ENCODE measurements at regions not wholly inside any gene's neighbourhood (a gene's known extent, or its start where the extent isn't known, plus 50 kb on each side); places are given as distances from the start of the nearest gene placed in this dataset.

DNA sequence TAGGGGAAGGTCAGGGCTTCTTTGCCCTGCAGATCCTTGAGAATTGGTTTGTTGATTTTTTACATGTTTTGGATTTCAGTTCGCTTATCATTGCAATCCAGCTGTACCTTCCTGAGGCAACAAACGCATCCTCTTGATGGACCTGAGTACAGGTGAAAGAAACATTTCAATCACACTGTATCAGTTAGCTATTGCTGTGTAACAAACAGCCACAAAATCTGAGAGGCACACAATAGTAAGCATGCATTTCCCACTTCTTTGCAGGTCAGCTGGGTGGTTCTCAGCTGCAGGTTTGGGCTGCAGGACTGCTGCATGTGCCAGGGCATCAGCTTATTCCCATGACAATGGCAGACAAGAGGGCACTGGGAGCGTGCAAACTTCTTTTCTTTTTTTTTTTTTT lies 586.4 kb downstream of the MATN1 start:
- H3K27me3 Mint-ChIP-seq (ENCODE audit: insufficient read depth) = peaks cover 5% of the 10 kb centered on the region

DNA sequence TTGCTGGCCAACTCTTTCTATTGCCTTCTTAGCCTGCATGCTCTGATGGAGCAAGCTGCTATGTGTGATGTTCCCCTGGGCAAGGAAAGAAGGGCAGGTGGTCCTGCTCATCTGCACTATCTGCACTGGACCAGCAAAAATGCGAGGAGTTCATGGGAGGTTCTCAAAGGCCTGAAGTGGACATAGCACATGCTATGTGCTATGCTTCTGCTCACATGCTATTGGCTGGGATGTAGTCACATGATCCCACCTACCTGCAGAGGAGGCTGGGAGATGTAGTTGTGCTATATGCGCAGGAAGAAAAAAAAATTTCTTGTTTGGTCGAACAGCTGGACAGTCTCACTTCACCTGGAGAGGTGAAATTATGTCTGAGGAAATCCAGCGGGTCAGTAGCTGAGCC lies 587.7 kb downstream of the MATN1 start:
- H3K36me3 ChIP-seq (ENCODE audit: control insufficient read depth, insufficient read depth, low read length) = no peaks in the 10 kb centered on the region
- WGBS, 2 experiments (ENCODE audit: insufficient coverage in 1 of 2, insufficient read length in 1 of 2) = 91 to 93% methylated on average over 4 of the region's 4 CpGs
- no peak for DNase-seq
- Mint-ChIP-seq H3K36me3 (ENCODE audit: low read depth) (no peaks in the 10 kb centered on the region), H3K4me1 (peaks cover 17% of the 10 kb centered on the region), H3K27ac (no peak overlapping the region), H3K9me3 (peaks cover 27% of the 10 kb centered on the region), H3K4me3 (no peak overlapping the region), H3K27me3 (ENCODE audit: insufficient read depth) (peaks cover 6% of the 10 kb centered on the region)
- H3K27ac ChIP-seq (ENCODE audit: low read depth, low read length) = no peak overlapping the region
- no peaks in the 10 kb centered on the region for H3K27me3 ChIP-seq (ENCODE audit: control insufficient read depth, insufficient read depth, low read length, poor library complexity, severe bottlenecking)
- TF ChIP-seq, protein P1, sequence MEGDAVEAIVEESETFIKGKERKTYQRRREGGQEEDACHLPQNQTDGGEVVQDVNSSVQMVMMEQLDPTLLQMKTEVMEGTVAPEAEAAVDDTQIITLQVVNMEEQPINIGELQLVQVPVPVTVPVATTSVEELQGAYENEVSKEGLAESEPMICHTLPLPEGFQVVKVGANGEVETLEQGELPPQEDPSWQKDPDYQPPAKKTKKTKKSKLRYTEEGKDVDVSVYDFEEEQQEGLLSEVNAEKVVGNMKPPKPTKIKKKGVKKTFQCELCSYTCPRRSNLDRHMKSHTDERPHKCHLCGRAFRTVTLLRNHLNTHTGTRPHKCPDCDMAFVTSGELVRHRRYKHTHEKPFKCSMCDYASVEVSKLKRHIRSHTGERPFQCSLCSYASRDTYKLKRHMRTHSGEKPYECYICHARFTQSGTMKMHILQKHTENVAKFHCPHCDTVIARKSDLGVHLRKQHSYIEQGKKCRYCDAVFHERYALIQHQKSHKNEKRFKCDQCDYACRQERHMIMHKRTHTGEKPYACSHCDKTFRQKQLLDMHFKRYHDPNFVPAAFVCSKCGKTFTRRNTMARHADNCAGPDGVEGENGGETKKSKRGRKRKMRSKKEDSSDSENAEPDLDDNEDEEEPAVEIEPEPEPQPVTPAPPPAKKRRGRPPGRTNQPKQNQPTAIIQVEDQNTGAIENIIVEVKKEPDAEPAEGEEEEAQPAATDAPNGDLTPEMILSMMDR (conservative IDR thresholded peaks at IDR 0.05) = no peak
- peaks cover 26% of the 10 kb centered on the region for H3K9me3 ChIP-seq (ENCODE audit: control insufficient read depth, low read length)
- H3K4me3 ChIP-seq (ENCODE audit: low read length) = no peak overlapping the region
- H3K9ac ChIP-seq (ENCODE audit: extremely low read depth, low read length, poor library complexity, severe bottlenecking) = no peak overlapping the region
- H3K4me1 ChIP-seq (ENCODE audit: control insufficient read depth, insufficient read depth, low read length) = peaks cover 6% of the 10 kb centered on the region

More for the DNA sequence above, 586.4 kb downstream of the MATN1 start:
- H3K4me1 Mint-ChIP-seq = peaks cover 17% of the 10 kb centered on the region
- H3K27me3 ChIP-seq (ENCODE audit: control insufficient read depth, insufficient read depth, low read length, poor library complexity, severe bottlenecking) = no peaks in the 10 kb centered on the region
- H3K27ac Mint-ChIP-seq = no peak overlapping the region
- H3K4me1 ChIP-seq (ENCODE audit: control insufficient read depth, insufficient read depth, low read length) = peaks cover 6% of the 10 kb centered on the region
- no peak overlapping the region for H3K4me3 ChIP-seq (ENCODE audit: low read length)
- TF ChIP-seq, protein P1 (conservative IDR thresholded peaks at IDR 0.05) = no peak
- no peaks in the 10 kb centered on the region for H3K36me3 Mint-ChIP-seq (ENCODE audit: low read depth)
- H3K27ac ChIP-seq (ENCODE audit: low read depth, low read length) = no peak overlapping the region
- H3K9ac ChIP-seq (ENCODE audit: extremely low read depth, low read length, poor library complexity, severe bottlenecking) = no peak overlapping the region
- no peaks in the 10 kb centered on the region for H3K36me3 ChIP-seq (ENCODE audit: control insufficient read depth, insufficient read depth, low read length)
- no peak overlapping the region for H3K4me3 Mint-ChIP-seq
- H3K9me3 ChIP-seq (ENCODE audit: control insufficient read depth, low read length) = peaks cover 39% of the 10 kb centered on the region
- peaks cover 40% of the 10 kb centered on the region for H3K9me3 Mint-ChIP-seq
- 90 to 96% methylated on average over 2 to 3 of the region's 3 CpGs for WGBS, 2 experiments (ENCODE audit: insufficient coverage in 1 of 2, insufficient read length in 1 of 2)
- no peak for DNase-seq

DNA sequence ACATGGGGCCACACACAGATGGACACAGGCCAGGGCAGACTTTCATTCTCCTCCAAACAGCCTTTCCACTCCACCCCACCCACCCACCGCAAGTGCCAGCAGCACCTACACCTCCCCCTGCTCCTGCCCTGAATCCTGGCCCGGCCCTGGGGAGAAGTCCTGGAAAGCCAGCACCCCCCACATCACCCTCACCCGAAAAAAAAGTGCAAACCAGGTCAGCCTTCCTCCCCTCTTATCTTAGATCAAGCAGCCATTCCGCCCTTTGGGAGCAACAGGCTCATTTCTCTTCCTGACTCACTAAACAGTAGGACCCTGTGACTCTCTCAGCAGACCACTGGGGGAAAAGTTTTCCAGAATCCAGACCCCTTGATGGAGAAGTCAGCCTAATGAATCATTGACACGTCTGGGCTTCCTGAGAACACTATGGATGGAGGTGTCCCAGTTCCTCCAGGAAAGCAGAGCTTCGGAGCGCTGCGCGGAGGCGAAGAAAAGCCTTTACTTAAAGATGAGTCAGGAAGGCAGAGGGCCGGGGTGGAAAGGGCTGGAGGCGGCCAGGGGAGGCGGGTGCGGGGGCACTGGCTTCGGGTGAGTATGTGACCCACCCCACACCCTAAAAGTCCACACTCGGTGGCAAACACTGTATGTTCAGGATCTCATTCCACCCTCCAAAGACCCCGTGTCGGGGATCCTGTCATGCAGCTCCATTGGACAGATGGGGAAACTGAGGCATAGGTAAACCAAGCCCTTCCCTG lies 588.7 kb downstream of the MATN1 start:
- Mint-ChIP-seq H3K27ac (no peak overlapping the region), H3K36me3 (ENCODE audit: low read depth) (no peaks in the 10 kb centered on the region), H3K9me3 (peaks cover 16% of the 10 kb centered on the region), H3K27me3 (ENCODE audit: insufficient read depth) (peaks cover 9% of the 10 kb centered on the region), H3K4me3 (no peak overlapping the region), H3K4me1 (peaks cover 23% of the 10 kb centered on the region)
- H3K9ac ChIP-seq (ENCODE audit: extremely low read depth, low read length, poor library complexity, severe bottlenecking) = no peak overlapping the region
- WGBS, 2 experiments (ENCODE audit: insufficient coverage in 1 of 2, insufficient read length in 1 of 2) = 91 to 92% methylated on average over 12 to 18 of the region's 18 CpGs
- peaks cover 6% of the 10 kb centered on the region for H3K4me1 ChIP-seq (ENCODE audit: control insufficient read depth, insufficient read depth, low read length)
- peaks cover 17% of the 10 kb centered on the region for H3K9me3 ChIP-seq (ENCODE audit: control insufficient read depth, low read length)
- peak; percentile 32 for DNase-seq
- no peak overlapping the region for H3K27ac ChIP-seq (ENCODE audit: low read depth, low read length)
- TF ChIP-seq, protein P1 (conservative IDR thresholded peaks at IDR 0.05) = no peak
- no peaks in the 10 kb centered on the region for H3K27me3 ChIP-seq (ENCODE audit: control insufficient read depth, insufficient read depth, low read length, poor library complexity, severe bottlenecking)
- no peak overlapping the region for H3K4me3 ChIP-seq (ENCODE audit: low read length)
- H3K36me3 ChIP-seq (ENCODE audit: control insufficient read depth, insufficient read depth, low read length) = no peaks in the 10 kb centered on the region

All from endodermal cell (in vitro differentiated cells).